C4-2B (cell line): ENCODE measurements at regions not wholly inside any gene's neighbourhood (a gene's known extent, or its start where the extent isn't known, plus 50 kb on each side); places are given as distances from the start of the nearest gene placed in this dataset.

Experiments
- H3K27ac ChIP-seq: fragments of 450-650 bp; 2 replicates; pipeline ENCODE4 v1.5.1; 2017
- CTCF ChIP-seq: fragments of 450-650 bp; conservative IDR thresholded peaks from 2 replicates; pipeline ENCODE4 v1.5.1; 2017; ENCODE audit warnings: mild to moderate bottlenecking
- ZFX ChIP-seq: fragments of 450-650 bp; IDR thresholded peaks from 2 replicates; pipeline ENCODE4 v1.6.1; 2017

- H3K27ac ChIP-seq, result no peak overlapping the region
These were observed 544.3 kb upstream of the MIR17HG start for GRCh38 chr13:90803210-90803609.

GRCh38 chr13:90806016-90806615, 541.4 kb upstream of the MIR17HG start:
- TF ChIP-seq CTCF (no peak), ZFX (no peak)
- H3K27ac ChIP-seq, result no peak overlapping the region

More at GRCh38 chr13:90803210-90803609, 544.3 kb upstream of the MIR17HG start:
- TF ChIP-seq CTCF (no peak), ZFX (no peak)

GRCh38 chr13:90806892-90807291, 540.6 kb upstream of the MIR17HG start:
- TF ChIP-seq CTCF, result no peak
- no peak for TF ChIP-seq ZFX
- no peak overlapping the region for H3K27ac ChIP-seq

GRCh38 chr13:90808838-90809237, 538.6 kb upstream of the MIR17HG start:
- TF ChIP-seq ZFX (no peak), CTCF (no peak)
- H3K27ac ChIP-seq, result no peak overlapping the region

GRCh38 chr13:90824032-90824431, 523.5 kb upstream of the MIR17HG start:
- TF ChIP-seq CTCF, result no peak
- TF ChIP-seq ZFX, result no peak
- no peak overlapping the region for H3K27ac ChIP-seq

- H3K27ac ChIP-seq, result no peak overlapping the region
- no peak for TF ChIP-seq CTCF
- no peak for TF ChIP-seq ZFX
These were observed 520.8 kb upstream of the MIR17HG start for GRCh38 chr13:90826688-90827087.

GRCh38 chr13:90830782-90831181, 516.7 kb upstream of the MIR17HG start:
- TF ChIP-seq ZFX (no peak), CTCF (no peak)
- H3K27ac ChIP-seq, result no peak overlapping the region
